ENCODE measurements at regions not wholly inside any gene's neighbourhood (a gene's known extent, or its start where the extent isn't known, plus 50 kb on each side); places are given as distances from the start of the nearest gene placed in this dataset.

DNA sequence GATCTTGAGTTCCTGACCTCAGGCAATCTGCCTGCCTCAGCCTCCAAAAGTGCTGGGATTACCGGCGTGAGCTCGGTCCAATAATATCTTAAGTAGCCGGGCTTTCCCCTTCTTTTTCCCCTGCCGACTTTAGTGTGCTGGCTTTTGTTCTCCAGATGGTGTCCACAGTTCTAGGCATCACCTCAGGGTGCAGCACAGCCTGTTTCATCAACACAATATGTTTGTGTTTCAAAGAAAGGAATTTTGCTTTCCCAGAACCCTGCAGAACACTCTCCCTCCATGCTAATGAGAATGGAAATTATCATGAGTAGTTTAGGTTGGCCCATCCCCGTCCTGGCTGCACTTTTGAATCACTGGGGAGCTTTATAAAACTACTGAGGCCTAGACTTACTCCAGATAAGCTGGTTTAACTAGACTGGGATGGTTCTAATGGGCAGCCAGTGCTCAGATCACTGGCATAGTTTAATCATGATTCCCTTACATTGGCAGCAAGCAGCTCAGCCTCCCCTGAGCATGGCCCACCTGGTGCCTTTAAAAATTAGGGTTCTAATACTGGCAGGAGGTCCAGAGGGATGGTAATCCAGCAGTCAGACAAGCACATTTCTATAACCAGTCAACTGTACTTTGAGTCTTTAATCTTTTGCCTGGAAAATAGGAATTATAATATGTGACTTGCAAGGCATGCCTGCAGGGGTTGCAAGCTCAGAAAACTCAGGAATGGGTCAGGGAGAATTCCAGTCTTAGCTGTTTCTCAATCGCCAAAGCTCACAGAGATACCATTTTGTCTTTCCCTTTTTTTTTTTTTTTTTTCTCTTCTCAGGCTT, 127.6 kb upstream of the RASGRP1 start:
- no peak overlapping the region for H3K4ac ChIP-seq (ENCODE audit: low read length)
- no peak overlapping the region for H3K27ac ChIP-seq (replicated peaks; ENCODE audit: low read length)
- H3K27me3 ChIP-seq (ENCODE audit: control insufficient read depth in 3 of 3, insufficient read depth in 3 of 3, low read depth in 1 of 3, low read length in 3 of 3) = no peaks in the 10 kb centered on the region
- no peak overlapping the region for H3K23ac ChIP-seq (ENCODE audit: low read depth, low read length, poor library complexity)
- no peak overlapping the region for H4K8ac ChIP-seq (ENCODE audit: low read depth, low read length)
- H3K4me1 ChIP-seq (ENCODE audit: control insufficient read depth in 2 of 2, insufficient read depth in 1 of 2, low read depth in 1 of 2, low read length in 2 of 2) = peaks cover 0 to 2% of the 10 kb centered on the region in 2 donors
- no peak overlapping the region for H3K4me3 ChIP-seq (ENCODE audit: low read length in 2 of 2)
- no peak overlapping the region for H2AFZ ChIP-seq (ENCODE audit: low read length)
- H3K9ac ChIP-seq (ENCODE audit: low read depth, low read length, poor library complexity) = no peak overlapping the region
- H2AK5ac ChIP-seq (ENCODE audit: low read depth, low read length) = no peak overlapping the region
- H2BK120ac ChIP-seq (ENCODE audit: low read depth, low read length) = no peak overlapping the region
- H3K18ac ChIP-seq (ENCODE audit: low read length) = no peak overlapping the region
- no peak overlapping the region for H2BK12ac ChIP-seq (ENCODE audit: low read length)
- H3K36me3 ChIP-seq (replicated peaks in 1 of 2; ENCODE audit: control insufficient read depth in 2 of 2, insufficient read depth in 2 of 2, low read length in 2 of 2) = no peaks in the 10 kb centered on the region
- no peak overlapping the region for H3K14ac ChIP-seq (ENCODE audit: low read length)
- no CpG with 5 or more reads among the region's 7 CpGs for WGBS, 2 donors (ENCODE audit: extremely low coverage in 2 of 2, insufficient read length in 2 of 2, insufficient replicate concordance in 1 of 2)
- no peaks in the 10 kb centered on the region for H3K79me1 ChIP-seq (ENCODE audit: low read depth, low read length)
- no peak overlapping the region for H3K4me2 ChIP-seq (ENCODE audit: insufficient read depth, low read length, poor library complexity, severe bottlenecking)
- no peak for DNase-seq (ENCODE audit: low spot score)
- H3K9me3 ChIP-seq (replicated peaks in 1 of 2; ENCODE audit: control insufficient read depth in 2 of 2, insufficient read depth in 1 of 2, low read depth in 1 of 2, low read length in 2 of 2) = no peaks in the 10 kb centered on the region
- no peak overlapping the region for H2BK5ac ChIP-seq (ENCODE audit: low read length)
- no peak overlapping the region for H2BK15ac ChIP-seq (ENCODE audit: low read length)
- H4K91ac ChIP-seq (ENCODE audit: low read depth, low read length, poor library complexity) = no peak overlapping the region

DNA sequence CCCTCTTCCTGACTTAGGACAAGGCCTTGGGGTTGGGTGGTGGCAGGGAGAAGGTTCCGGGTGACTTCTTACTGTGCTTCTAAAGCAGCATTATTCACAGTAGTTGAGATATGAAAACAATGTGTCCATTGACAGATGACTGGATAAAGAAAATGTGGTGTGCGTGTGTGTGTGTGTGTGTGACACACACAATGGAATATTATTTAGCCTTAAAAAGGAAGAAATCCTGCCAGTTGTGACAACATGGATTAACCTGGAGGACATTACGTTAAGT, 128.1 kb upstream of the RASGRP1 start:
- no peak overlapping the region for H3K14ac ChIP-seq (ENCODE audit: low read length)
- no peak overlapping the region for H2BK12ac ChIP-seq (ENCODE audit: low read length)
- peaks cover 0 to 2% of the 10 kb centered on the region in 2 donors for H3K4me1 ChIP-seq (ENCODE audit: control insufficient read depth in 2 of 2, insufficient read depth in 1 of 2, low read depth in 1 of 2, low read length in 2 of 2)
- no peak overlapping the region for H2BK5ac ChIP-seq (ENCODE audit: low read length)
- WGBS, 2 donors (ENCODE audit: extremely low coverage in 2 of 2, insufficient read length in 2 of 2, insufficient replicate concordance in 1 of 2) = no CpG with 5 or more reads among the region's 3 CpGs
- H3K9ac ChIP-seq (ENCODE audit: low read depth, low read length, poor library complexity) = no peak overlapping the region
- H2BK15ac ChIP-seq (ENCODE audit: low read length) = no peak overlapping the region
- no peak overlapping the region for H3K4me2 ChIP-seq (ENCODE audit: insufficient read depth, low read length, poor library complexity, severe bottlenecking)
- no peak overlapping the region for H4K8ac ChIP-seq (ENCODE audit: low read depth, low read length)
- no peak for DNase-seq (ENCODE audit: low spot score)
- H3K4me3 ChIP-seq (ENCODE audit: low read length in 2 of 2) = no peak overlapping the region
- no peaks in the 10 kb centered on the region for H3K9me3 ChIP-seq (replicated peaks in 1 of 2; ENCODE audit: control insufficient read depth in 2 of 2, insufficient read depth in 1 of 2, low read depth in 1 of 2, low read length in 2 of 2)
- H3K4ac ChIP-seq (ENCODE audit: low read length) = no peak overlapping the region
- H4K91ac ChIP-seq (ENCODE audit: low read depth, low read length, poor library complexity) = no peak overlapping the region
- no peak overlapping the region for H2AFZ ChIP-seq (ENCODE audit: low read length)
- no peaks in the 10 kb centered on the region for H3K27me3 ChIP-seq (ENCODE audit: control insufficient read depth in 3 of 3, insufficient read depth in 3 of 3, low read depth in 1 of 3, low read length in 3 of 3)
- H3K79me1 ChIP-seq (ENCODE audit: low read depth, low read length) = no peaks in the 10 kb centered on the region
- H2AK5ac ChIP-seq (ENCODE audit: low read depth, low read length) = no peak overlapping the region
- H3K23ac ChIP-seq (ENCODE audit: low read depth, low read length, poor library complexity) = no peak overlapping the region
- H3K27ac ChIP-seq (replicated peaks; ENCODE audit: low read length) = no peak overlapping the region
- no peaks in the 10 kb centered on the region for H3K36me3 ChIP-seq (replicated peaks in 1 of 2; ENCODE audit: control insufficient read depth in 2 of 2, insufficient read depth in 2 of 2, low read length in 2 of 2)
- no peak overlapping the region for H3K18ac ChIP-seq (ENCODE audit: low read length)
- H2BK120ac ChIP-seq (ENCODE audit: low read depth, low read length) = no peak overlapping the region

DNA sequence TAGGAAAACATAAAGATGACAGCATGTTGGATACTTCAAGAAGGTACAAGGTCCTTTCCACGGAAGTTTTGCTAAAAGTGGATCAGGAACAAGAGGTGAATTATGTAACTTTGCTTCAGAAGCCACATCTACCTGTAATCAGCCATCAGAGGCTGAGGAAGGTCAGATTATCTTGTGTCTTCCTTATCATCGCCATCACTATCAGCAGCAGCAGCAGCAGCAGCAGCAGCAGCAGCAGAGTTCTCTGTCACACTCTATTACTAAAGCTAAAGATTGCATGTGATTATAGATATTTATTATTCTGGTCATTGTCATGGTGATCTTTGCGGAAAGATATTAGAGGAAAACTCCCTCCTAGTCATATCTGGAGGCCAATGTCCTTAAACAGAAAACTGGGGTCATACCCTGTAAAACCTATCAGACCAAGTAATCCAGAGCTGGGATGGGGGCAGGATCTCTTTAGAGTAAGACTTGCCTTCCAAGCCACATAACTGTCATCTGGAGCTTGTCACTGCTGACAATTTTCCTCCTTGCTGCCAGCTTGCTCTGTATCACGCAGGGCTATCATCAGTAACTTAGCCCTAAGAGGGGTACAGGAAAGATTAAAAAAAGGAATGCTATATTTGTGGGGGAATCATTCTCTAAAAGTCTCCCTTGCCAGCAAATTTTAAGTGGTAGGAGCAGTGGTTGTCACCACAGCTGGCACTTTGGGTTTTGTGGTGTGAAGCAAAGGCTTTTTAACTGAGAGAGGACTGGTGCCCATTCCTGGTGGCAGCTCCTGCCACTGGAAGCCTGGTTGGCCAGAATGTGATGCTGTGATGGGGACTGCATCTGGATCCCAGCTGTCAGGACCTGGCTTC, 130.9 kb upstream of the RASGRP1 start:
- Histone ChIP-seq H3K14ac (ENCODE audit: low read length) (peak overlapping the region; percentile 1), H3K9me3 (replicated peaks in 1 of 2; ENCODE audit: control insufficient read depth in 2 of 2, insufficient read depth in 1 of 2, low read depth in 1 of 2, low read length in 2 of 2) (no peaks in the 10 kb centered on the region), H3K27ac (replicated peaks; ENCODE audit: low read length) (no peak overlapping the region), H2AFZ (ENCODE audit: low read length) (no peak overlapping the region), H3K79me1 (ENCODE audit: low read depth, low read length) (no peaks in the 10 kb centered on the region), H3K18ac (ENCODE audit: low read length) (no peak overlapping the region), H3K36me3 (replicated peaks in 1 of 2; ENCODE audit: control insufficient read depth in 2 of 2, insufficient read depth in 2 of 2, low read length in 2 of 2) (no peaks in the 10 kb centered on the region), H3K4me2 (ENCODE audit: insufficient read depth, low read length, poor library complexity, severe bottlenecking) (no peak overlapping the region), H2BK120ac (ENCODE audit: low read depth, low read length) (no peak overlapping the region), H2BK15ac (ENCODE audit: low read length) (no peak overlapping the region), H3K4me3 (ENCODE audit: low read length in 2 of 2) (no peak overlapping the region), H3K27me3 (ENCODE audit: control insufficient read depth in 3 of 3, insufficient read depth in 3 of 3, low read depth in 1 of 3, low read length in 3 of 3) (no peaks in the 10 kb centered on the region), H2BK5ac (ENCODE audit: low read length) (peak overlapping the region; percentile 39), H4K91ac (ENCODE audit: low read depth, low read length, poor library complexity) (no peak overlapping the region), H2BK12ac (ENCODE audit: low read length) (no peak overlapping the region), H3K23ac (ENCODE audit: low read depth, low read length, poor library complexity) (no peak overlapping the region), H3K4ac (ENCODE audit: low read length) (no peak overlapping the region), H2AK5ac (ENCODE audit: low read depth, low read length) (no peak overlapping the region), H3K9ac (ENCODE audit: low read depth, low read length, poor library complexity) (no peak overlapping the region), H4K8ac (ENCODE audit: low read depth, low read length) (no peak overlapping the region), H3K4me1 (ENCODE audit: control insufficient read depth in 2 of 2, insufficient read depth in 1 of 2, low read depth in 1 of 2, low read length in 2 of 2) (no peaks in the 10 kb centered on the region)
- DNase-seq (ENCODE audit: low spot score) = no peak
- no CpG with 5 or more reads among the region's 4 CpGs for WGBS, 2 donors (ENCODE audit: extremely low coverage in 2 of 2, insufficient read length in 2 of 2, insufficient replicate concordance in 1 of 2)

DNA sequence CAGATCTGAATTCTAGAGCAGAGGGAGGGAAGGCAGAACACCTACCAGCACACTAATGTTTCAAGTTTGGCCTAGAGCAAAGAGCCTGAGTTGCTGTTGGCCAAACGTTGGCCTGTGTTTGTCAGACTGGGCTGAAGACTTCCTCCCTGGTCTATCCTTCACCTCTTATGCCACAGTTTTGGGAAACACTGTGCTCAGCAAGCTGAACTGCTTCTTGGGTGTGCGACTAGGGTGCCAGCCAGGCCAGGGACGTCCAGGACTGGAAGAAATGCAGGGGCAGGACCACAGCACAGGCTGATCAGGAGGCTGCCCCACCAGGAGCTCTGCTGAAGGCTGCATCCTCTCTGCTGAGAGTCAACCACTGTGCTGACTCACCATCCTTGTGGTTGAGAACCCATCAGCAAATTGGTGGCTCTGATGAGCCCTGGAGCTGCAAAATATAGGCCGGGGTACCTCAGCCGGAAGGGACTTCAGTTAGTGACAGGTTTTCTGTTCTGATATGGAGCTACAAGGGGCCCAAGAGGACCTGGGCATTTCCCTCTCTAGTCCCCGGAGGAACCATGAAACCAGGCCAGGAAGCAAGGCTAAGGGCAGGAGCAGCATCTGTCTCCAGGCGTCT, 131.6 kb upstream of the RASGRP1 start:
- no peak overlapping the region for H3K4me3 ChIP-seq (ENCODE audit: low read length in 2 of 2)
- H2BK5ac ChIP-seq (ENCODE audit: low read length) = peak overlapping the region; percentile 39
- H3K4me1 ChIP-seq (ENCODE audit: control insufficient read depth in 2 of 2, insufficient read depth in 1 of 2, low read depth in 1 of 2, low read length in 2 of 2) = no peaks in the 10 kb centered on the region
- H2BK12ac ChIP-seq (ENCODE audit: low read length) = no peak overlapping the region
- H3K23ac ChIP-seq (ENCODE audit: low read depth, low read length, poor library complexity) = no peak overlapping the region
- H4K91ac ChIP-seq (ENCODE audit: low read depth, low read length, poor library complexity) = peak overlapping the region; percentile 38
- no peak overlapping the region for H2BK15ac ChIP-seq (ENCODE audit: low read length)
- no peak overlapping the region for H2AFZ ChIP-seq (ENCODE audit: low read length)
- no peak overlapping the region for H3K18ac ChIP-seq (ENCODE audit: low read length)
- H3K27ac ChIP-seq (replicated peaks; ENCODE audit: low read length) = no peak overlapping the region
- no peaks in the 10 kb centered on the region for H3K36me3 ChIP-seq (replicated peaks in 1 of 2; ENCODE audit: control insufficient read depth in 2 of 2, insufficient read depth in 2 of 2, low read length in 2 of 2)
- H3K4ac ChIP-seq (ENCODE audit: low read length) = no peak overlapping the region
- no peak overlapping the region for H3K4me2 ChIP-seq (ENCODE audit: insufficient read depth, low read length, poor library complexity, severe bottlenecking)
- H3K9ac ChIP-seq (ENCODE audit: low read depth, low read length, poor library complexity) = no peak overlapping the region
- no peak overlapping the region for H2BK120ac ChIP-seq (ENCODE audit: low read depth, low read length)
- no peaks in the 10 kb centered on the region for H3K27me3 ChIP-seq (ENCODE audit: control insufficient read depth in 3 of 3, insufficient read depth in 3 of 3, low read depth in 1 of 3, low read length in 3 of 3)
- H3K14ac ChIP-seq (ENCODE audit: low read length) = peak overlapping the region; percentile 1
- H3K9me3 ChIP-seq (replicated peaks in 1 of 2; ENCODE audit: control insufficient read depth in 2 of 2, insufficient read depth in 1 of 2, low read depth in 1 of 2, low read length in 2 of 2) = no peaks in the 10 kb centered on the region
- H2AK5ac ChIP-seq (ENCODE audit: low read depth, low read length) = no peak overlapping the region
- no CpG with 5 or more reads among the region's 7 CpGs for WGBS, 2 donors (ENCODE audit: extremely low coverage in 2 of 2, insufficient read length in 2 of 2, insufficient replicate concordance in 1 of 2)
- DNase-seq (ENCODE audit: low spot score) = no peak
- H3K79me1 ChIP-seq (ENCODE audit: low read depth, low read length) = no peaks in the 10 kb centered on the region
- no peak overlapping the region for H4K8ac ChIP-seq (ENCODE audit: low read depth, low read length)

Measured in neuronal stem cell (in vitro differentiated cells).